Right atrium auricular region (tissue), 2 donors: ENCODE measurements at regions not wholly inside any gene's neighbourhood (a gene's known extent, or its start where the extent isn't known, plus 50 kb on each side); places are given as distances from the start of the nearest gene placed in this dataset.
"Not testable (repeated sequence)": the region's sequence is repeated elsewhere in the genome, so short reads cannot be mapped to it uniquely, and the experiment has no call there.

Experiments used
- DNase-seq: peaks from one replicate; pipeline ENCODE4 v3.0.0-alpha.2; 2019; ENCODE audit warnings: low spot score
- H3K27ac ChIP-seq, 2 donors: fragments of 200-600 bp; sonication (generic); 1 replicate in 1 of 2; 2 replicates in 1 of 2; pipeline ENCODE4 v1.5.1; 2016 to 2019
- H3K27me3 ChIP-seq, 2 donors: fragments of 200-600 bp; sonication (generic); one replicate each; pipeline versions ENCODE4 v1.5.1 to v1.6.0; 2017 to 2019
- H3K36me3 ChIP-seq: fragments of 200-600 bp; sonication (generic); one replicate; pipeline ENCODE4 v1.5.1; 2016
- H3K4me1 ChIP-seq, 2 donors: fragments of 200-600 bp; sonication (generic); one replicate each; pipeline versions ENCODE4 v1.5.1 to v1.6.0; 2017 to 2019
- H3K4me3 ChIP-seq, 2 donors: fragments of 200-600 bp; sonication (generic); 1 replicate in 1 of 2; 2 replicates in 1 of 2; pipeline ENCODE4 v1.5.1; 2017 to 2019; ENCODE audit warnings: mild to moderate bottlenecking in 1 of 2, moderate library complexity in 1 of 2
- H3K9me3 ChIP-seq, 2 donors: fragments of 200-600 bp; sonication (generic); one replicate each; pipeline ENCODE4 v1.5.1; 2019
- TF ChIP-seq, protein P1 (sequence below), 2 donors: fragments of 200-600 bp; sonication (generic); IDR thresholded peaks; one replicate each; pipeline ENCODE4 v1.5.1; 2019; ENCODE audit warnings: antibody characterized with exemption in 2 of 2

DNA sequence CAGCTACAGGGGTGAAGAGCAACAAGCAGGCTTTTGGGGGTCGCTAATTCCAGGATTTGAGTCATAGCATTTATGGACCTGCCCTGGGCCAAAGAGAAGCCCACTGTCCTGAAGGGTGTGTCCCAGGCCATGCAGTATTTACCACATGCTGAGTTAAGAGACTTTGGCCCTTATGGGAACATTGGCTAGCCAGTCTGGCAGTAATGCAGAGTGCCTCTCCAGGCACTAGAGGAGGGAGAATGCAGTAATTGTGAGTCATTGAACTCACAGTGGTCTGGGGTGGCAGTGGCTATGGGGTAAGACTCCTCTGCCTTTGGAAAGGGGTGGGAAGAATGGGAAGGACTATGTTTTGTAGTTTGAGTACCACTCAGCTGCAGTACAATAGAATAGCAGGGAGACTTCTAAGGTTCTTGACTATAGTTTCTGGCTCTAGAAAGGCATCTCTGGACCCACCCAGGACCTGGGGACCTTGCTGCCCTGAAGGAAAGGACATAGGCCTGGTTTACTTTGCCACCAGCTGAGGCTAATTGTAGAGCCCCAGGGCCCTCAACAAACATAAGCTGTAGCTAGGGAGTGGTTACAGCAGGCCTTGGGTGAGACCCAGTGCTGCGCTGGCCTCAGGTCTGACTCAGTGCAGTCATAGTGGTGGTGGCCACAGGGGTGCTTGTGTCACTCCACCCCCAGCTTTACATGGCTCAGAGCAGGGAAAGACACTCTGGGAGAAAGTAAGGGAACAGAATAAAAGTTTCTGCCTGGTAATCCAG is 520.9 kb downstream of the HTR1B start:
- Histone ChIP-seq H3K4me1 (no peaks in the 10 kb centered on the region), H3K4me3 (no peak overlapping the region), H3K9me3 (peaks cover 0 to 14% of the 10 kb centered on the region in 2 donors), H3K27ac (no peak overlapping the region), H3K36me3 (no peaks in the 10 kb centered on the region), H3K27me3 (no peaks in the 10 kb centered on the region)
- TF ChIP-seq, protein P1, sequence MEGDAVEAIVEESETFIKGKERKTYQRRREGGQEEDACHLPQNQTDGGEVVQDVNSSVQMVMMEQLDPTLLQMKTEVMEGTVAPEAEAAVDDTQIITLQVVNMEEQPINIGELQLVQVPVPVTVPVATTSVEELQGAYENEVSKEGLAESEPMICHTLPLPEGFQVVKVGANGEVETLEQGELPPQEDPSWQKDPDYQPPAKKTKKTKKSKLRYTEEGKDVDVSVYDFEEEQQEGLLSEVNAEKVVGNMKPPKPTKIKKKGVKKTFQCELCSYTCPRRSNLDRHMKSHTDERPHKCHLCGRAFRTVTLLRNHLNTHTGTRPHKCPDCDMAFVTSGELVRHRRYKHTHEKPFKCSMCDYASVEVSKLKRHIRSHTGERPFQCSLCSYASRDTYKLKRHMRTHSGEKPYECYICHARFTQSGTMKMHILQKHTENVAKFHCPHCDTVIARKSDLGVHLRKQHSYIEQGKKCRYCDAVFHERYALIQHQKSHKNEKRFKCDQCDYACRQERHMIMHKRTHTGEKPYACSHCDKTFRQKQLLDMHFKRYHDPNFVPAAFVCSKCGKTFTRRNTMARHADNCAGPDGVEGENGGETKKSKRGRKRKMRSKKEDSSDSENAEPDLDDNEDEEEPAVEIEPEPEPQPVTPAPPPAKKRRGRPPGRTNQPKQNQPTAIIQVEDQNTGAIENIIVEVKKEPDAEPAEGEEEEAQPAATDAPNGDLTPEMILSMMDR (IDR thresholded peaks at IDR 0.05): no peak
- DNase-seq: no peak

DNA sequence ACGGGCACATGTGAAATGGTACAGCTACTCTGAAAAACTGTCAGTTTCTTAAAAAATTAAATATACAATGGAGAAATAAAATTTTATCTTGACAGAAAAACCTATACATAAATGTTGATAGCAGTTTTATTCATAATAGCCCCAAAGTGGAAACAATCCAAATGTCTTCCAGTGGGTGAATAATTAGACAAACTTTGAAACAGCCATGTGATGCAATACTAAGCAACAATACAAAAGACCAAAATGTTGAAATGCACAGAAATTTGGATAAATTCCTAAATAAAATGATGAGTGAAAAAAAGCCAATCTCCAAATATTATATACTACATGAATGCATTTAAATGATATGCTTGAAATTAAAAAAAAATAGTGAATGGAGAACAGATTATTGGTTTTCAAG is 523.1 kb downstream of the HTR1B start:
- DNase-seq: no peak
- no peak overlapping the region for H3K27ac ChIP-seq
- H3K27me3 ChIP-seq: no peaks in the 10 kb centered on the region
- peaks cover 0 to 14% of the 10 kb centered on the region in 2 donors for H3K9me3 ChIP-seq
- H3K4me1 ChIP-seq: no peaks in the 10 kb centered on the region
- H3K36me3 ChIP-seq: no peaks in the 10 kb centered on the region
- no peak overlapping the region for H3K4me3 ChIP-seq
- TF ChIP-seq, protein P1 (IDR thresholded peaks at IDR 0.05): no peak

DNA sequence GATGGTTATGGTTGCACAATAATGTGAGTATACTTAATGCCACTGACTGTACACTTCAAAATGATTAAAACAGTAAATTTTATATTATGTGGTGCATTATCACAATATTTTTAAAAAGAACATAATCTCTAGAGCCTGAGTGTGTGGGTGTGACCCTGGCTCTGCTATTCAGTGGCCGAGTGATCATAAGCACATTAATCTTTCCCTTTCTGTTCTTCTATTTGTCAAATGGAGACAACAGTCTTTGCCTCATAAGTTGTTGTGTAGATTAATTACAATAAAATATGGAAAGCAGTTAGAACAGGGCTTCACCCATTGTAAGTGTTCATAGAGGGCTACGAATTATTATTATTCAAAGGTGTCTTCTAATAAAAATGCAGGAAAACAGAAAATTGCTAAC is 548.6 kb downstream of the HTR1B start:
- H3K9me3 ChIP-seq: no peaks in the 10 kb centered on the region
- H3K36me3 ChIP-seq: no peaks in the 10 kb centered on the region
- TF ChIP-seq, protein P1 (IDR thresholded peaks at IDR 0.05): no peak
- H3K4me3 ChIP-seq: no peak overlapping the region
- no peaks in the 10 kb centered on the region for H3K4me1 ChIP-seq
- DNase-seq: no peak
- no peaks in the 10 kb centered on the region for H3K27me3 ChIP-seq
- H3K27ac ChIP-seq: no peak overlapping the region

DNA sequence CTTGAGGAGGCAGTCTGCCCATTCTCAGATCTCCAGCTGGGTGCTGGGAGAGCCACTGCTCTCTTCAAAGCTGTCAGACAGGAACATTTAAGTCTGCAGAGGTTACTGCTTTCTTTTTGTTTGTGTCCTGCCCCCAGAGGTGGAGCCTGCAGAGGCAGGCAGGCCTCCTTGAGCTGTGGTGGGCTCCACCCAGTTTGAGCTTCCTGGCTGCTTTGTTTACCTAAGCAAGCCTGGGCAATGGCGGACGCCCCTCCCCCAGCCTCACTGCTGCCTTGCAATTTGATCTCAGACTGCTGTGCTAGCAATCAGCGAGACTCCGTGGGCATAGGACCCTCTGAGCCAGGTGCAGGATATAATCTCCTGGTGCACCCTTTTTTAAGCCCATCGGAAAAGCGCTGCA is 557.8 kb downstream of the HTR1B start:
- DNase-seq, H3K9me3 ChIP-seq, H3K27me3 ChIP-seq, H3K4me3 ChIP-seq, H3K36me3 ChIP-seq, H3K27ac ChIP-seq, H3K4me1 ChIP-seq: not testable (repeated sequence)

DNA sequence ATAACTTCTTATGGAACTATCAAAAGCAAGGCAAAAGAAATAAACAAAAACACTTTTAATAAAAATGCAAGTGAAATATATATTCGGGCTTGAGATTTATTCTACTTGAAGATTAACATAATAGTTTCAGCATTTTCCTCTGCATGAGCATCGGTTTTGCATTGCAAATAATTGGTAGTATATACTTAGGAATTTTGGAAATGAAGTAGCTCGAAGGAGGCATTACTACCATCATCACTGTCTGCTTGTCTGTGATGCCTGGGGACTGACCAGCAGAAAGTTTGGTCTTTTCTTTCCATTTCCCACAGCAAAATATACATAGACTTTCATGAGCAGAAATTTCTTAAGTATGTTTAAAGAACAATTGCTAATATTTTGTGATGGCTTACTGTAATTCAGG is 570.7 kb downstream of the HTR1B start:
- Histone ChIP-seq H3K4me1 (no peaks in the 10 kb centered on the region), H3K4me3 (no peak overlapping the region), H3K36me3 (no peaks in the 10 kb centered on the region), H3K9me3 (no peaks in the 10 kb centered on the region), H3K27ac (no peak overlapping the region), H3K27me3 (no peaks in the 10 kb centered on the region)
- TF ChIP-seq, protein P1 (IDR thresholded peaks at IDR 0.05): no peak
- DNase-seq: no peak

DNA sequence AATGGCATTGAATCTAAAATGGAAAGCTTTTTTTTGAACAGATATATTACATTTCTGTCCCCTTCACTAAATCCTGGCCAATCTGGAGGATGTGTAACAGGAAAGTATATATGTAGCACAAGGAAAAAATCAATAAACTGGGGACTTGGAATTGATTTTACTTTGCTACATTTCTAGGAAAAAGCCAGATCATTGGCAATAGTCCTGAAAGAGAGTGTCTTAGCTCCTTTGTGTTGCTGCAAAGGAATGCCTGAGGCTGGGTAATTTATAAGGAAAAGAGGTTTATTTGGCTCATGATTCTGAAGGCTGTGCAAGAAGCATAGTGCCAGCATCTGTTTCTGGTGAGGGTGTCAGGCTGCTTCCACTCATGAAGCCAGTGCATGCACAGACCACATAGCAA is 574.9 kb downstream of the HTR1B start:
- TF ChIP-seq, protein P1 (IDR thresholded peaks at IDR 0.05): no peak
- DNase-seq: no peak

More for the DNA sequence above, 574.9 kb downstream of the HTR1B start:
- no peak overlapping the region for H3K27ac ChIP-seq
- no peaks in the 10 kb centered on the region for H3K36me3 ChIP-seq
- no peaks in the 10 kb centered on the region for H3K27me3 ChIP-seq
- H3K4me3 ChIP-seq: no peak overlapping the region
- no peaks in the 10 kb centered on the region for H3K4me1 ChIP-seq
- no peaks in the 10 kb centered on the region for H3K9me3 ChIP-seq
